ENCODE measurements at regions not wholly inside any gene's neighbourhood (a gene's known extent, or its start where the extent isn't known, plus 50 kb on each side); places are given as distances from the start of the nearest gene placed in this dataset.

DNA sequence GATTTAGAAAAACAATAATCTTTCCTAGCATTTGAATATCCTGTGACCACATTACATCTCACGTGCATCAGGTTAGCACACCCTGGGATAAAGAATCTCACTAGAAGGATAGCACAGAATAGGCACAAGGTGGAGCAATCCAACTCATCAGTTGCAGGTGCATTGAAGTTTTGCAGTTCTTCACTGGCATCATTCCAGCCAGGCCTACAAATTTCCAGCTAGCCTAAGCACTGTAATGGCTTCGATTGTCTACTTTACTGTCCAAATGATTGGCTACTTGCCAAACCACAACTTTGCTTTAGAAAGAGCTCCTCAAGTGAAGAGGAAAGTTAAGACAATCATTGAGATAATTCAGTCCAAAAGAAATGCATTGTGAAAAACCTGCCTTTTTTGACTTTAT lies 89.5 kb downstream of the SPRY2 start:
- Mint-ChIP-seq H3K27ac (no peak overlapping the region), H3K9me3 (peaks cover 6% of the 10 kb centered on the region), H3K4me3 (no peak overlapping the region), H3K36me3 (ENCODE audit: low read depth) (no peaks in the 10 kb centered on the region), H3K4me1 (peaks cover 12% of the 10 kb centered on the region), H3K27me3 (ENCODE audit: low read depth) (no peaks in the 10 kb centered on the region)
- TF ChIP-seq, protein P1, sequence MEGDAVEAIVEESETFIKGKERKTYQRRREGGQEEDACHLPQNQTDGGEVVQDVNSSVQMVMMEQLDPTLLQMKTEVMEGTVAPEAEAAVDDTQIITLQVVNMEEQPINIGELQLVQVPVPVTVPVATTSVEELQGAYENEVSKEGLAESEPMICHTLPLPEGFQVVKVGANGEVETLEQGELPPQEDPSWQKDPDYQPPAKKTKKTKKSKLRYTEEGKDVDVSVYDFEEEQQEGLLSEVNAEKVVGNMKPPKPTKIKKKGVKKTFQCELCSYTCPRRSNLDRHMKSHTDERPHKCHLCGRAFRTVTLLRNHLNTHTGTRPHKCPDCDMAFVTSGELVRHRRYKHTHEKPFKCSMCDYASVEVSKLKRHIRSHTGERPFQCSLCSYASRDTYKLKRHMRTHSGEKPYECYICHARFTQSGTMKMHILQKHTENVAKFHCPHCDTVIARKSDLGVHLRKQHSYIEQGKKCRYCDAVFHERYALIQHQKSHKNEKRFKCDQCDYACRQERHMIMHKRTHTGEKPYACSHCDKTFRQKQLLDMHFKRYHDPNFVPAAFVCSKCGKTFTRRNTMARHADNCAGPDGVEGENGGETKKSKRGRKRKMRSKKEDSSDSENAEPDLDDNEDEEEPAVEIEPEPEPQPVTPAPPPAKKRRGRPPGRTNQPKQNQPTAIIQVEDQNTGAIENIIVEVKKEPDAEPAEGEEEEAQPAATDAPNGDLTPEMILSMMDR (IDR thresholded peaks at IDR 0.05; ENCODE audit: unreplicated experiment in 3 of 3), result no peak

DNA sequence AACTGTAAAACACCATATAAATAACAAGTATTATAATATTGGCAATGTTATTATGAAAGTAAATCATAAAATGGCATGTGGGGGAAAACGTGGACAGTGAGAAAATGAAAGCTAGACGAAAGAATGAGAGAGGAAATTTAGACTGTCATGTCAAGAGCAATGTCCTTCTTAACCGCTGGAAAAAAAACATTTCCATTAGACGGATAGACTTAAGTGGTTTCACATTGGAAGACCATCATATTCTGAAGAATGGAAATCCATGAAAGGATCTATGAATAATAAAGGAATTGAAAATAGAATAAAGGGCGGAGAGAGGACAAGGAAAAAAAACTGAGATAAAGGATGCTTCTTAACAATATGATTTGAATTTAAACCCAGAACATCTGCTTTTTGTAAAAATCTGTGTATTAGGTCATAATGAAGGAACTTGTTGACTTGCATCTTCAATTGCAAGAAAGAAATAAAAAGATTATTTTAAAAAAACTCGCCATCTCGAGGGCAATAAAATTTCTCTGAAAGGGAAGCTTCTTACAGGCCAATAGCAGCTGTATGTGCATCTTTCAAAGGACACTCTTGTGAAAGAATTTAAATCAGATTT lies 90.6 kb downstream of the SPRY2 start:
- H3K4me3 Mint-ChIP-seq, result peak overlapping the region in 1 of 3 experiments; percentile 3
- no peaks in the 10 kb centered on the region for H3K9me3 Mint-ChIP-seq
- no peaks in the 10 kb centered on the region for H3K36me3 Mint-ChIP-seq (ENCODE audit: low read depth)
- TF ChIP-seq, protein P1 (IDR thresholded peaks at IDR 0.05; ENCODE audit: unreplicated experiment in 3 of 3), result no peak
- H3K27ac Mint-ChIP-seq, result peak overlapping the region in 1 of 3 experiments; percentile 24
- H3K27me3 Mint-ChIP-seq (ENCODE audit: low read depth), result no peaks in the 10 kb centered on the region
- peaks cover 12% of the 10 kb centered on the region for H3K4me1 Mint-ChIP-seq

DNA sequence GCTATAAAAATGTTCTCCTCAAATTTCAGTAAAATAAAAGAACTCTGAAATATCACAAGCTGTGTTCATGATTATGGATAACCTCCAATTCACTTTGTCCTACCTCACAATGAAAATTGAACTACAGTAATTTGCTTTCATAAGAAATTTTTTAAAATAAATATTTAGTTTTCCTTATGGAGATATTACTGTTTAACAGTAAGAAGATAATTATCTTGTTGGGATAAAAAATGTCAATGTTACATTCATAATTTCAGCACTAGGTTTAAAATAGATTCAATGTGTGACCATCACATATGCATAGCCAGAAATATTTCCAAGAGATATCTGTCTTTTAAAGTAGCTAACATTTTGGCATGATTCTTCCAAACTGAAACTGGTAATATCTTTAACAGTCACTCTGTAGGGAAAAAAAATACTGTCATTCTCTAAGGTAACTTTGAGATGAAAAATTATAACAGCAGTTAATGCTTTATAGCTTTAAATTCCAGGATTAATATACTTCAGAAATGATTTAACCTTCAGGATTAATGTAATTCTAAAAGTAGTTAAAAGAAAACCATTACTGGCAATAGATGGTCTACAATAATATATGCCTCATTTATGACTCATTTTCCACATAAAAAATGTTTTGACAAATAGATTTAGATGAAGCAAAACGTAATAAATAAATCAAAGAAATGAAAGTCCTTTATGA lies 91.3 kb downstream of the SPRY2 start:
- Mint-ChIP-seq H3K4me1 (peaks cover 12% of the 10 kb centered on the region), H3K36me3 (ENCODE audit: low read depth) (no peaks in the 10 kb centered on the region), H3K27me3 (ENCODE audit: low read depth) (no peaks in the 10 kb centered on the region), H3K4me3 (peak overlapping the region in 1 of 3 experiments; percentile 3), H3K9me3 (no peaks in the 10 kb centered on the region), H3K27ac (no peak overlapping the region)
- TF ChIP-seq, protein P1 (IDR thresholded peaks at IDR 0.05; ENCODE audit: unreplicated experiment in 3 of 3), result no peak

DNA sequence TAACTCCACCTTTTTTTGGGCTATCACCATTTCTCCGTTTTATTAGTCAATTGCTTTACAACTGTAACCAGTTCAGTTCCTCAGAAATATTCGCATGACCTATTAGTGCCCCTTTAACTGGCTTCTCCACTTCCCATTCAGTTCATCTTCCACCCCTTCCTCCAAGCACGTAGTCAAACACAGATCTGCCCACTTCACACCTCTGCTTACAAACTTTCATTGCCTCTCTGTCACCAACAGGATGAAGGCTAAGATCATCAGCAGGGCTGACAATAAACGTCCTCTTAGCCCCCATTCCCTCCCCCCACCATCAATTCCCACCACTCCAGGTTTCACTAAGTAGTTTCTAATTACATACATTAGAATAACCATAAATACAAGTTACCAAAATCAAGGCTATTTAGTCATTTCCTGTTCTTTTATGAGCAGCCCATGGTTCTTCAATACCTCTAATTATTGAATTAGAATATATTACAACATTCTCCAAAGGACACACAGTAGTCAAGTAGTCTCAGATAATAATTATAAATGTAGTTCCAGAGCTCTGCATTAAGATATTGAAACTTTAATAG lies 95.7 kb downstream of the SPRY2 start:
- H3K4me3 Mint-ChIP-seq, result no peak overlapping the region
- TF ChIP-seq, protein P1 (IDR thresholded peaks at IDR 0.05; ENCODE audit: unreplicated experiment in 3 of 3), result no peak
- no peaks in the 10 kb centered on the region for H3K27me3 Mint-ChIP-seq (ENCODE audit: low read depth)
- no peak overlapping the region for H3K27ac Mint-ChIP-seq
- H3K4me1 Mint-ChIP-seq, result peaks cover 9% of the 10 kb centered on the region
- no peaks in the 10 kb centered on the region for H3K9me3 Mint-ChIP-seq
- H3K36me3 Mint-ChIP-seq (ENCODE audit: low read depth), result no peaks in the 10 kb centered on the region

DNA sequence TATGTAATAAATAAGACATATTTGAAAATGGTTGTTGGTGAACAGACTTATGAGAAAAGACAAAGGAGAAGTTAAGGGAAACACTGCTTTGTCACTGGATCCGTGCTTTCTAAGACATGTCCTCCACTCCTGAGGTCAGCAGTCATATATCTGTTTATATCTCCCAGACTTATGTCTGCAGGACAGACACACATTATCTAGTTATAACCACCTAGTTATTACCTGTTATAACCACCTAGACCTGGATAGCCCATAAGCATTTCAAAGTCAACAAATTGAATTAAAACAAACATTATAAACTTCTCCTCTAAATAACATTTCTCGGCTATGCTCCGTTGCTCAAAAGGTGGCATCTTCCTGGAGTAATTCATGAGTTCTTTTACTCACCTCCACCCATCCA lies 96.4 kb downstream of the SPRY2 start:
- TF ChIP-seq, protein P1 (IDR thresholded peaks at IDR 0.05; ENCODE audit: unreplicated experiment in 3 of 3), result no peak
- Mint-ChIP-seq H3K9me3 (no peaks in the 10 kb centered on the region), H3K27me3 (ENCODE audit: low read depth) (no peaks in the 10 kb centered on the region), H3K4me1 (peaks cover 5% of the 10 kb centered on the region), H3K27ac (no peak overlapping the region), H3K36me3 (ENCODE audit: low read depth) (no peaks in the 10 kb centered on the region), H3K4me3 (no peak overlapping the region)

Data from nephron (organoid).